Esophagus muscularis mucosa (tissue), 4 donors: ENCODE measurements at regions not wholly inside any gene's neighbourhood (a gene's known extent, or its start where the extent isn't known, plus 50 kb on each side); places are given as distances from the start of the nearest gene placed in this dataset.

Source experiments
- DNase-seq: peaks from one replicate; pipeline ENCODE4 v3.0.0-alpha.2; 2017; ENCODE audit errors: extremely low spot score
- H3K27ac ChIP-seq, 4 donors: fragments of 200-600 bp; sonication (generic); replicated peaks in 1 of 4; 1 replicate in 3 of 4; 2 replicates in 1 of 4; pipeline ENCODE4 v1.5.1; 2016 to 2019; ENCODE audit warnings: mild to moderate bottlenecking in 1 of 4
- H3K27me3 ChIP-seq, 4 donors: fragments of 200-600 bp; sonication (generic); one replicate each; pipeline versions ENCODE4 v1.5.1 to v1.6.0; 2016 to 2019
- H3K36me3 ChIP-seq, 4 donors: fragments of 200-600 bp; sonication (generic); one replicate each; pipeline ENCODE4 v1.5.1; 2016 to 2019
- H3K4me1 ChIP-seq, 4 donors: fragments of 200-600 bp; sonication (generic); one replicate each; pipeline ENCODE4 v1.5.1; 2016 to 2019
- H3K4me3 ChIP-seq, 4 donors: fragments of 200-600 bp; sonication (generic); 1 replicate in 2 of 4; 2 replicates in 2 of 4; pipeline ENCODE4 v1.5.1; 2016 to 2019; ENCODE audit warnings: mild to moderate bottlenecking in 4 of 4, moderate library complexity in 1 of 4
- H3K9me3 ChIP-seq, 4 donors: fragments of 200-600 bp; sonication (generic); 1 replicate in 3 of 4; 2 replicates in 1 of 4; pipeline ENCODE4 v1.5.1; 2016 to 2019
- CTCF ChIP-seq, 3 experiments: fragments of 200-600 bp in 2 of 3; fragments of 450-650 bp in 1 of 3; sonication (generic) in 2 of 3; IDR thresholded peaks; one replicate each; pipeline ENCODE4 v1.5.1; 2017 to 2019; ENCODE audit warnings: antibody characterized with exemption in 3 of 3, mild to moderate bottlenecking in 2 of 3, moderate library complexity in 1 of 3
- EP300 ChIP-seq: sonication (generic); formaldehyde crosslinking; IDR thresholded peaks from one replicate; pipeline ENCODE4 v1.6.1; 2017; ENCODE audit warnings: antibody characterized with exemption
- POLR2A ChIP-seq: fragments of 450-650 bp; IDR thresholded peaks from one replicate; pipeline ENCODE4 v1.6.1; 2017; ENCODE audit warnings: antibody characterized with exemption, moderate library complexity, mild to moderate bottlenecking, low read depth
- POLR2AphosphoS5 ChIP-seq, 2 donors: sonication (generic); formaldehyde crosslinking; IDR thresholded peaks; one replicate each; pipeline ENCODE4 v1.6.1; 2017; ENCODE audit warnings: antibody characterized with exemption in 2 of 2
- WGBS: methylation state at CpG from one replicate; pipeline ENCODE4 v1.1.5; 2018; 5-methylcytosine and 5-hydroxymethylcytosine counted together
- intact Hi-C: fragments of 100-400 bp; cut with DNase I; formaldehyde crosslinking; loops from one replicate; pipeline ENCODE4 v1.15.1; 2023

- H3K4me1 ChIP-seq, result no peaks in the 10 kb centered on the region
- intact Hi-C loops, result no loop called here
- TF ChIP-seq POLR2A (no peak), EP300 (no peak), CTCF (IDR thresholded peaks at IDR 0.05) (no peak), POLR2AphosphoS5 (IDR thresholded peaks at IDR 0.05) (no peak)
- H3K27ac ChIP-seq, result no peak overlapping the region
- DNase-seq, result no peak
- H3K36me3 ChIP-seq, result no peaks in the 10 kb centered on the region
- no peaks in the 10 kb centered on the region for H3K9me3 ChIP-seq
- H3K27me3 ChIP-seq, result peaks cover 0 to 8% (median 0%) of the 10 kb centered on the region in 4 donors
- H3K4me3 ChIP-seq, result no peak overlapping the region
- WGBS, result 85% methylated on average over 24 of the region's 28 CpGs
Observed at GRCh38 chr22:48679656-48680555, 1147.8 kb downstream of the BRD1 start.

- no peak overlapping the region for H3K4me3 ChIP-seq
- no peak for DNase-seq
- H3K36me3 ChIP-seq, result no peaks in the 10 kb centered on the region
- intact Hi-C loops, result no loop called here
- H3K9me3 ChIP-seq, result peaks cover 0 to 8% (median 3%) of the 10 kb centered on the region in 4 donors
- 75% methylated on average over 38 of the region's 38 CpGs for WGBS
- no peak for TF ChIP-seq EP300
- no peak for TF ChIP-seq CTCF (IDR thresholded peaks at IDR 0.05)
- no peak for TF ChIP-seq POLR2A
- TF ChIP-seq POLR2AphosphoS5 (IDR thresholded peaks at IDR 0.05), result no peak
- no peaks in the 10 kb centered on the region for H3K4me1 ChIP-seq
- H3K27ac ChIP-seq, result no peak overlapping the region
- peaks cover 0 to 8% (median 0%) of the 10 kb centered on the region in 4 donors for H3K27me3 ChIP-seq
Observed at GRCh38 chr22:48678171-48679135, 1149.2 kb downstream of the BRD1 start.

GRCh38 chr22:48677621-48678020, 1150.1 kb downstream of the BRD1 start:
- intact Hi-C loops, result no loop called here
- TF ChIP-seq CTCF (IDR thresholded peaks at IDR 0.05) (no peak), POLR2AphosphoS5 (IDR thresholded peaks at IDR 0.05) (no peak), POLR2A (no peak), EP300 (no peak)
- Histone ChIP-seq H3K4me3 (no peak overlapping the region), H3K27me3 (peaks cover 0 to 8% (median 0%) of the 10 kb centered on the region in 4 donors), H3K9me3 (peaks cover 0 to 16% (median 11%) of the 10 kb centered on the region in 4 donors), H3K4me1 (no peaks in the 10 kb centered on the region), H3K27ac (no peak overlapping the region), H3K36me3 (no peaks in the 10 kb centered on the region)
- 88% methylated on average over 4 of the region's 7 CpGs for WGBS
- DNase-seq, result no peak

- Histone ChIP-seq H3K4me3 (no peak overlapping the region), H3K27ac (no peak overlapping the region), H3K9me3 (peaks cover 0 to 21% (median 16%) of the 10 kb centered on the region in 4 donors), H3K27me3 (peaks cover 0 to 8% (median 0%) of the 10 kb centered on the region in 4 donors), H3K4me1 (no peaks in the 10 kb centered on the region), H3K36me3 (no peaks in the 10 kb centered on the region)
- intact Hi-C loops, result no loop called here
- TF ChIP-seq EP300 (no peak), POLR2AphosphoS5 (IDR thresholded peaks at IDR 0.05) (no peak), POLR2A (no peak), CTCF (IDR thresholded peaks at IDR 0.05) (no peak)
- 100% methylated on average over 2 of the region's 17 CpGs for WGBS
- no peak for DNase-seq
Observed at GRCh38 chr22:48677168-48677520, 1150.5 kb downstream of the BRD1 start.
